ENCODE measurements at regions not wholly inside any gene's neighbourhood (a gene's known extent, or its start where the extent isn't known, plus 50 kb on each side); places are given as distances from the start of the nearest gene placed in this dataset.

DNA sequence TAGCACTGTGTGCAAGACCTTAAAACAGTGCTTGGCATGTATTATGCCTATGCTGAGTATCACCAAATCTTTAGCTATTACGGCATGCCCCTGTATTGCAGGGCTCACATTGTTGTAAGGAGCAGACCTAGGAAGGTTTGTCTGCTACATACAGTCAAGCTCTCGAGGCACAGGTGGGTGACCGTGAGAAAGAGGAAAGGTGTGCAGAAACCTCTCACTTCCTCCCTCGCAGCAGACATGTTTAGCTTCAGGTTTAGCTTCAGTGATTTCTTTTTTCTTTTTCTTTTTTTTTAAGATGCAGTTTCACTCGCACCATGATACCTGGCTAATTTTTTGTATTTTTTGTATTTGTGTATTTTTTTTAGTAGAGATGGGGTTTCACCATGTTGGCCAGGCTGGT is 275.8 kb upstream of the RIOK2 start:
- TF ChIP-seq, protein P1, sequence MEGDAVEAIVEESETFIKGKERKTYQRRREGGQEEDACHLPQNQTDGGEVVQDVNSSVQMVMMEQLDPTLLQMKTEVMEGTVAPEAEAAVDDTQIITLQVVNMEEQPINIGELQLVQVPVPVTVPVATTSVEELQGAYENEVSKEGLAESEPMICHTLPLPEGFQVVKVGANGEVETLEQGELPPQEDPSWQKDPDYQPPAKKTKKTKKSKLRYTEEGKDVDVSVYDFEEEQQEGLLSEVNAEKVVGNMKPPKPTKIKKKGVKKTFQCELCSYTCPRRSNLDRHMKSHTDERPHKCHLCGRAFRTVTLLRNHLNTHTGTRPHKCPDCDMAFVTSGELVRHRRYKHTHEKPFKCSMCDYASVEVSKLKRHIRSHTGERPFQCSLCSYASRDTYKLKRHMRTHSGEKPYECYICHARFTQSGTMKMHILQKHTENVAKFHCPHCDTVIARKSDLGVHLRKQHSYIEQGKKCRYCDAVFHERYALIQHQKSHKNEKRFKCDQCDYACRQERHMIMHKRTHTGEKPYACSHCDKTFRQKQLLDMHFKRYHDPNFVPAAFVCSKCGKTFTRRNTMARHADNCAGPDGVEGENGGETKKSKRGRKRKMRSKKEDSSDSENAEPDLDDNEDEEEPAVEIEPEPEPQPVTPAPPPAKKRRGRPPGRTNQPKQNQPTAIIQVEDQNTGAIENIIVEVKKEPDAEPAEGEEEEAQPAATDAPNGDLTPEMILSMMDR (IDR thresholded peaks at IDR 0.05): no peak
- TF ChIP-seq EZH2 (IDR thresholded peaks at IDR 0.05; ENCODE audit: borderline replicate concordance, insufficient read depth, low read depth, low read length, poor library complexity, severe bottlenecking): no peak
